ENCODE measurements at regions not wholly inside any gene's neighbourhood (a gene's known extent, or its start where the extent isn't known, plus 50 kb on each side); places are given as distances from the start of the nearest gene placed in this dataset.

DNA sequence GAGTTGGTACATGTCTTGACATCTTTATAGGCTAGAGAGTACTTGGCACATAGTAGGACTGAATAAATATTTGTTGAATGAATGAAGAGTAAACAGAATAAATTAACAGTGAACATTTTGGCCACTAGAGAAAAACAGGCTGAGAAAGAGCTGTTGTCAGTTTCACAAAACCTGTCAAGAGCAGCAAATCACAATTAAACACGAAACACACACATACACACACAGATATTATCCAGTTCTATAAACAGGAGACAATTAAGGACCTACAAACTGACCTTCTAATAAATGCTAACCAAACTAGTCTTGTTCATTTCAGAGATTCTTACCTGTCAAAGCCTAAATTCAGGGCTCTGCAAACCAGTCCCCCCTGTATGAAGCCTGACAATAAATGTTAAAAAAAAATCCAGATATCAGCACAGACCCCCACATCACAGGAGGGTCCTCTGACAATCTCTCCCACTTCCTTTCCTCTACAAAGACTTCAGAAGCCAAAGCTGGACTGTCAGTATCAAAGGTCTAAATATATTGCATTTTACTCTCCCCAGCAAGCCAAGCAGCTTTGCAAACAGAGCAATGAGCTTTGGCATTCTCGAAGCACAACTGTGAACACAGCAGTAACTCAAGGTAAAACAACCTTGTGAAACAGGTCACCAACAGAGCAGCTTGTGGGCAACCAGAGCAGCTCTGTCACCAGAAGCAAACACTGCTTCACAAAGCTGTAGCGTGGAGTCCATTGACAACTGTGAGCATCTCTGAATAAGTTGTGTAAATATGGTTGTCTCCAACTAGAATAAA lies 229.9 kb downstream of the TBXT start:
- TF ChIP-seq CTCF (IDR thresholded peaks at IDR 0.05) (no peak), EZH2 (IDR thresholded peaks at IDR 0.05; ENCODE audit: borderline replicate concordance, insufficient read depth, low read depth, low read length, poor library complexity, severe bottlenecking) (no peak)

All from B cell (primary cell).